Ovary (tissue), 7 donors: ENCODE measurements at regions not wholly inside any gene's neighbourhood (a gene's known extent, or its start where the extent isn't known, plus 50 kb on each side); places are given as distances from the start of the nearest gene placed in this dataset.

Source experiments
- DNase-seq, 5 donors: peaks; one replicate each; pipeline ENCODE4 v3.0.0-alpha.2; 2019 to 2020
- H3K27ac ChIP-seq, 2 donors: fragments of 200-600 bp; one replicate each; pipeline versions ENCODE4 v1.5.1 to v1.8.0; 2019 to 2022
- H3K27me3 ChIP-seq: fragments of 200-600 bp; one replicate; pipeline ENCODE4 v1.8.0; 2022
- H3K36me3 ChIP-seq: fragments of 200-600 bp; sonication (generic); one replicate; pipeline ENCODE4 v1.5.1; 2019
- H3K4me1 ChIP-seq: one replicate; pipeline ENCODE4 v1.8.1; 2013; ENCODE audit warnings: mild to moderate bottlenecking, moderate library complexity; ENCODE audit not compliant: insufficient read depth
- H3K4me3 ChIP-seq: fragments of 200-600 bp; sonication (generic); one replicate; pipeline ENCODE4 v1.5.1; 2017
- H3K9me3 ChIP-seq, 2 donors: fragments of 200-600 bp in 1 of 2; sonication (generic) in 1 of 2; one replicate each; pipeline versions ENCODE4 v1.5.1 to v1.8.1; 2013 to 2019; ENCODE audit warnings: mild to moderate bottlenecking in 1 of 2, moderate library complexity in 1 of 2
- CTCF ChIP-seq, 3 donors: fragments of 450-650 bp in 2 of 3; fragments of 200-600 bp in 1 of 3; IDR thresholded peaks; one replicate each; pipeline versions ENCODE4 v1.5.1 to v1.8.0; 2016 to 2022; ENCODE audit warnings: antibody characterized with exemption in 3 of 3, mild to moderate bottlenecking in 1 of 3
- EP300 ChIP-seq: sonication (generic); formaldehyde crosslinking; IDR thresholded peaks from one replicate; pipeline ENCODE4 v1.6.1; 2017; ENCODE audit warnings: antibody characterized with exemption
- POLR2A ChIP-seq: fragments of 450-650 bp; IDR thresholded peaks from one replicate; pipeline ENCODE4 v1.6.1; 2017; ENCODE audit warnings: antibody characterized with exemption, mild to moderate bottlenecking, moderate library complexity
- WGBS, 3 donors: extraction: QIAGEN DNeasy Blood & Tissue Kit in 1 of 3; methylation state at CpG; one replicate each; pipeline versions ENCODE4 v1.1.5 to v1.1.7; 2013 to 2017; 5-methylcytosine and 5-hydroxymethylcytosine counted together
- intact Hi-C, 4 donors: fragments of 100-400 bp; cut with DNase I; formaldehyde crosslinking; loops; one replicate each; pipeline versions ENCODE4 v1.11.0 to v1.15.1; 2022 to 2023
- donor health status: DM: no; HTN: no; CAD: no; lungs with moderate emphysema.
- donor health status: DM: no; HTN: no; CAD: no.
- donor health status: Bipolar disorder and iron deficiency.
- donor health status: DM: no; HTN: no; CAD: no.
- donor health status: DM: yes; HTN: yes; CAD: no.

- DNase-seq: no peak
- TF ChIP-seq POLR2A: no peak
- TF ChIP-seq CTCF (IDR thresholded peaks at IDR 0.05): no peak
- TF ChIP-seq EP300: no peak
- 35 to 42% (median 37%) methylated on average over 10 of the region's 10 CpGs for WGBS, 3 donors
- Histone ChIP-seq H3K9me3 (no peaks in the 10 kb centered on the region), H3K36me3 (no peaks in the 10 kb centered on the region), H3K27ac (no peak overlapping the region), H3K4me3 (no peak overlapping the region), H3K4me1 (no peaks in the 10 kb centered on the region), H3K27me3 (no peaks in the 10 kb centered on the region)
- intact Hi-C loops: no loop called here
Measured at GRCh38 chr10:3414667-3415023, 242.1 kb upstream of the PITRM1 start.

- no peak for DNase-seq
- Histone ChIP-seq H3K36me3 (no peaks in the 10 kb centered on the region), H3K9me3 (no peaks in the 10 kb centered on the region), H3K4me1 (no peaks in the 10 kb centered on the region), H3K27ac (no peak overlapping the region), H3K4me3 (no peak overlapping the region), H3K27me3 (no peaks in the 10 kb centered on the region)
- intact Hi-C loops: no loop called here
- WGBS, 3 donors: 94 to 96% (median 95%) methylated on average over 23 of the region's 23 CpGs
- no peak for TF ChIP-seq EP300
- TF ChIP-seq CTCF (IDR thresholded peaks at IDR 0.05): no peak
- no peak for TF ChIP-seq POLR2A
Measured at GRCh38 chr10:3413937-3414666, 241.5 kb upstream of the PITRM1 start.

GRCh38 chr10:3412646-3413045 is 240.1 kb upstream of the PITRM1 start:
- H3K4me3 ChIP-seq: no peak overlapping the region
- intact Hi-C loops: no loop called here
- no peaks in the 10 kb centered on the region for H3K36me3 ChIP-seq
- H3K4me1 ChIP-seq: no peaks in the 10 kb centered on the region
- no peaks in the 10 kb centered on the region for H3K27me3 ChIP-seq
- WGBS, 3 donors: 85 to 92% (median 90%) methylated on average over 16 of the region's 16 CpGs
- H3K9me3 ChIP-seq: no peaks in the 10 kb centered on the region
- TF ChIP-seq POLR2A (no peak), EP300 (no peak), CTCF (IDR thresholded peaks at IDR 0.05) (no peak)
- H3K27ac ChIP-seq: no peak overlapping the region
- DNase-seq: no peak

GRCh38 chr10:3412071-3412582 is 239.5 kb upstream of the PITRM1 start:
- no peaks in the 10 kb centered on the region for H3K9me3 ChIP-seq
- intact Hi-C loops: no loop called here
- H3K27ac ChIP-seq: no peak overlapping the region
- no peaks in the 10 kb centered on the region for H3K27me3 ChIP-seq
- no peak for TF ChIP-seq POLR2A
- TF ChIP-seq CTCF (IDR thresholded peaks at IDR 0.05): no peak
- no peak for TF ChIP-seq EP300
- no peak for DNase-seq
- WGBS, 3 donors: 76 to 82% (median 78%) methylated on average over 5 of the region's 5 CpGs
- no peak overlapping the region for H3K4me3 ChIP-seq
- H3K4me1 ChIP-seq: no peaks in the 10 kb centered on the region
- H3K36me3 ChIP-seq: no peaks in the 10 kb centered on the region
